Small intestine (tissue), 7 donors: ENCODE measurements at regions not wholly inside any gene's neighbourhood (a gene's known extent, or its start where the extent isn't known, plus 50 kb on each side); places are given as distances from the start of the nearest gene placed in this dataset.
A peak's percentile ranks its signal among the peaks of the same experiment; 100 is the strongest.

Experiments used
- DNase-seq, 2 donors: peaks; one replicate each; pipeline versions ENCODE4 v3.0.0 to v3.0.0-alpha.2; 2013
- FAIRE-seq: peaks from 2 replicates; lab custom pipeline; 2012; peaks lifted over from hg19 to GRCh38; lab: Jason Lieb, UNC
- H3K27ac ChIP-seq, 3 donors: one replicate each; pipeline ENCODE4 v1.5.1; 2013; ENCODE audit warnings: low read length in 2 of 3, mild to moderate bottlenecking in 2 of 3, control low read depth in 1 of 3, inconsistent platforms in 1 of 3, low read depth in 1 of 3, moderate library complexity in 1 of 3
- H3K27me3 ChIP-seq, 3 donors: one replicate each; pipeline ENCODE4 v1.6.1; 2013; ENCODE audit warnings: low read length in 3 of 3, inconsistent platforms in 1 of 3; ENCODE audit not compliant: control insufficient read depth in 3 of 3, insufficient read depth in 3 of 3
- H3K36me3 ChIP-seq, 3 donors: one replicate each; pipeline ENCODE4 v1.6.1; 2013; ENCODE audit warnings: low read length in 3 of 3, inconsistent platforms in 1 of 3, low read depth in 1 of 3, mild to moderate bottlenecking in 1 of 3, moderate library complexity in 1 of 3; ENCODE audit not compliant: control insufficient read depth in 3 of 3, insufficient read depth in 2 of 3
- H3K4me1 ChIP-seq, 3 donors: one replicate each; pipeline ENCODE4 v1.6.1; 2013; ENCODE audit warnings: low read length in 2 of 3, inconsistent platforms in 1 of 3, low read depth in 1 of 3, mild to moderate bottlenecking in 1 of 3, moderate library complexity in 1 of 3; ENCODE audit not compliant: control insufficient read depth in 3 of 3, insufficient read depth in 2 of 3
- H3K4me3 ChIP-seq, 3 donors: one replicate each; pipeline ENCODE4 v1.5.1; 2013; ENCODE audit warnings: low read length in 3 of 3, control low read depth in 1 of 3, inconsistent platforms in 1 of 3, low read depth in 1 of 3, mild to moderate bottlenecking in 1 of 3, moderate library complexity in 1 of 3
- H3K9me3 ChIP-seq, 2 donors: one replicate each; pipeline ENCODE4 v1.6.1; 2013; ENCODE audit warnings: low read depth in 1 of 2, low read length in 1 of 2; ENCODE audit not compliant: control insufficient read depth in 2 of 2, insufficient read depth in 1 of 2
- WGBS, 3 donors: extraction: QIAGEN DNeasy Blood & Tissue Kit; methylation state at CpG; one replicate each; pipeline ENCODE4 v1.1.7; 2013; 5-methylcytosine and 5-hydroxymethylcytosine counted together
- donor health status: healthy with polysubstance abuse.
- donor health status: control.
- donor health status: control.
- donor health status: Bipolar disorder and iron deficiency.
- donor health status: healthy.

GRCh38 chr3:5299161-5299560 lies 111.7 kb downstream of the EDEM1 start:
- Histone ChIP-seq H3K27me3 (no peaks in the 10 kb centered on the region), H3K4me3 (no peak overlapping the region), H3K36me3 (no peaks in the 10 kb centered on the region), H3K9me3 (no peaks in the 10 kb centered on the region), H3K4me1 (no peaks in the 10 kb centered on the region), H3K27ac (no peak overlapping the region)
- 28 to 62% (median 41%) methylated on average over 3 of the region's 3 CpGs for WGBS, 3 donors
- DNase-seq (no peak), FAIRE-seq (no peak)

GRCh38 chr3:5300638-5301037 lies 113.1 kb downstream of the EDEM1 start:
- WGBS, 3 donors: 96 to 97% (median 96%) methylated on average over 4 of the region's 4 CpGs
- DNase-seq (no peak), FAIRE-seq (no peak)
- Histone ChIP-seq H3K9me3 (no peaks in the 10 kb centered on the region), H3K27me3 (no peaks in the 10 kb centered on the region), H3K4me3 (no peak overlapping the region), H3K36me3 (no peaks in the 10 kb centered on the region), H3K4me1 (no peaks in the 10 kb centered on the region), H3K27ac (no peak overlapping the region)

GRCh38 chr3:5301651-5302297 lies 114.3 kb downstream of the EDEM1 start:
- Histone ChIP-seq H3K27me3 (no peaks in the 10 kb centered on the region), H3K9me3 (no peaks in the 10 kb centered on the region), H3K4me1 (no peaks in the 10 kb centered on the region), H3K27ac (no peak overlapping the region), H3K36me3 (no peaks in the 10 kb centered on the region), H3K4me3 (no peak overlapping the region)
- FAIRE-seq (no peak), DNase-seq (no peak)
- WGBS, 3 donors: 64 to 87% (median 75%) methylated on average over 7 of the region's 7 CpGs

- Histone ChIP-seq H3K36me3 (no peaks in the 10 kb centered on the region), H3K27ac (no peak overlapping the region), H3K27me3 (no peaks in the 10 kb centered on the region), H3K4me1 (no peaks in the 10 kb centered on the region), H3K9me3 (no peaks in the 10 kb centered on the region), H3K4me3 (no peak overlapping the region)
- DNase-seq (no peak), FAIRE-seq (no peak)
- WGBS, 3 donors: 54 to 70% (median 58%) methylated on average over 3 of the region's 3 CpGs
Measured at GRCh38 chr3:5302661-5303060, 115.2 kb downstream of the EDEM1 start.

- Histone ChIP-seq H3K4me1 (no peaks in the 10 kb centered on the region), H3K9me3 (no peaks in the 10 kb centered on the region), H3K27me3 (no peaks in the 10 kb centered on the region), H3K4me3 (no peak overlapping the region), H3K36me3 (no peaks in the 10 kb centered on the region), H3K27ac (no peak overlapping the region)
- FAIRE-seq (no peak), DNase-seq (peak in 1 of 2 donors; percentile 40)
- WGBS, 3 donors: 14 to 51% (median 31%) methylated on average over 1 of the region's 1 CpG
Measured at GRCh38 chr3:5304188-5304587, 116.7 kb downstream of the EDEM1 start.

- Histone ChIP-seq H3K4me1 (no peaks in the 10 kb centered on the region), H3K27me3 (no peaks in the 10 kb centered on the region), H3K36me3 (no peaks in the 10 kb centered on the region), H3K9me3 (no peaks in the 10 kb centered on the region), H3K27ac (no peak overlapping the region), H3K4me3 (no peak overlapping the region)
- FAIRE-seq: no peak
- DNase-seq: peak; percentile 61 to 70
- 26 to 41% (median 36%) methylated on average over 13 of the region's 13 CpGs for WGBS, 3 donors
Measured at GRCh38 chr3:5304789-5305683, 117.5 kb downstream of the EDEM1 start.

- Histone ChIP-seq H3K27ac (no peak overlapping the region), H3K4me3 (no peak overlapping the region), H3K4me1 (no peaks in the 10 kb centered on the region), H3K36me3 (no peaks in the 10 kb centered on the region), H3K27me3 (no peaks in the 10 kb centered on the region), H3K9me3 (no peaks in the 10 kb centered on the region)
- WGBS, 3 donors: 68 to 86% (median 76%) methylated on average over 3 of the region's 3 CpGs
- FAIRE-seq: no peak
- DNase-seq: no peak
Measured at GRCh38 chr3:5305684-5305989, 118.1 kb downstream of the EDEM1 start.

GRCh38 chr3:5309171-5309570 lies 121.7 kb downstream of the EDEM1 start:
- no peak for FAIRE-seq
- Histone ChIP-seq H3K27me3 (no peaks in the 10 kb centered on the region), H3K4me1 (no peaks in the 10 kb centered on the region), H3K36me3 (no peaks in the 10 kb centered on the region), H3K9me3 (no peaks in the 10 kb centered on the region), H3K4me3 (no peak overlapping the region), H3K27ac (no peak overlapping the region)
- WGBS, 3 donors: 73 to 78% (median 78%) methylated on average over 4 of the region's 4 CpGs
- no peak for DNase-seq
